Stomach (tissue), 8 donors: ENCODE measurements at regions not wholly inside any gene's neighbourhood (a gene's known extent, or its start where the extent isn't known, plus 50 kb on each side); places are given as distances from the start of the nearest gene placed in this dataset.
"Not testable (repeated sequence)": the region's sequence is repeated elsewhere in the genome, so short reads cannot be mapped to it uniquely, and the experiment has no call there.

ENCODE experiments used
- DNase-seq, 2 donors: peaks; one replicate each; pipeline versions ENCODE4 v3.0.0 to v3.0.0-alpha.2; 2013 to 2019
- H3K27ac ChIP-seq, 5 donors: fragments of 200-600 bp in 4 of 5; sonication (generic) in 4 of 5; one replicate each; pipeline ENCODE4 v1.5.1; 2013 to 2019; ENCODE audit warnings: mild to moderate bottlenecking in 1 of 5, moderate library complexity in 1 of 5
- H3K27me3 ChIP-seq, 3 donors: fragments of 200-600 bp; sonication (generic); one replicate each; pipeline ENCODE4 v1.5.1; 2017 to 2019; ENCODE audit warnings: mixed run types in 1 of 3
- H3K36me3 ChIP-seq, 4 donors: fragments of 200-600 bp; sonication (generic); 1 replicate in 3 of 4; 2 replicates in 1 of 4; pipeline ENCODE4 v1.5.1; 2016 to 2019
- H3K4me1 ChIP-seq, 4 donors: fragments of 200-600 bp; sonication (generic); one replicate each; pipeline ENCODE4 v1.5.1; 2016 to 2019
- H3K4me3 ChIP-seq, 4 donors: fragments of 200-600 bp; sonication (generic) in 3 of 4; one replicate each; pipeline ENCODE4 v1.5.1; 2016 to 2019; ENCODE audit warnings: mild to moderate bottlenecking in 1 of 4
- H3K9me3 ChIP-seq, 4 donors: fragments of 200-600 bp; sonication (generic); one replicate each; pipeline ENCODE4 v1.5.1; 2016 to 2019
- EP300 ChIP-seq: sonication (generic); formaldehyde crosslinking; IDR thresholded peaks from one replicate; pipeline ENCODE4 v1.6.1; 2017; ENCODE audit warnings: antibody characterized with exemption
- POLR2A ChIP-seq, 4 donors: fragments of 450-650 bp; IDR thresholded peaks; one replicate each; pipeline ENCODE4 v1.6.1; 2016; ENCODE audit warnings: antibody characterized with exemption in 4 of 4, control low read depth in 2 of 4, mild to moderate bottlenecking in 1 of 4, moderate library complexity in 1 of 4
- POLR2AphosphoS5 ChIP-seq, 3 donors: sonication (generic); formaldehyde crosslinking; IDR thresholded peaks; one replicate each; pipeline ENCODE4 v1.6.1; 2016; ENCODE audit warnings: antibody characterized with exemption in 3 of 3
- WGBS, 5 donors: extraction: QIAGEN DNeasy Blood & Tissue Kit in 3 of 5; methylation state at CpG; one replicate each; pipeline versions ENCODE4 v1.1.5 to v1.1.7; 2013 to 2018; 5-methylcytosine and 5-hydroxymethylcytosine counted together
- intact Hi-C: fragments of 100-400 bp; cut with DNase I; formaldehyde crosslinking; loops from one replicate; pipeline ENCODE4 v1.15.1; 2023; ENCODE audit warnings: low total_unique reads
- TF ChIP-seq, protein P1 (sequence below), 7 experiments: fragments of 450-650 bp in 4 of 7; fragments of 200-600 bp in 3 of 7; sonication (generic) in 3 of 7; IDR thresholded peaks; one replicate each; pipeline ENCODE4 v1.5.1; 2016 to 2019; ENCODE audit warnings: antibody characterized with exemption in 7 of 7, control low read depth in 2 of 7, mild to moderate bottlenecking in 1 of 7
- donor health status: healthy with polysubstance abuse.
- donor health status: Bipolar disorder and iron deficiency.
- donor health status: healthy.

DNA sequence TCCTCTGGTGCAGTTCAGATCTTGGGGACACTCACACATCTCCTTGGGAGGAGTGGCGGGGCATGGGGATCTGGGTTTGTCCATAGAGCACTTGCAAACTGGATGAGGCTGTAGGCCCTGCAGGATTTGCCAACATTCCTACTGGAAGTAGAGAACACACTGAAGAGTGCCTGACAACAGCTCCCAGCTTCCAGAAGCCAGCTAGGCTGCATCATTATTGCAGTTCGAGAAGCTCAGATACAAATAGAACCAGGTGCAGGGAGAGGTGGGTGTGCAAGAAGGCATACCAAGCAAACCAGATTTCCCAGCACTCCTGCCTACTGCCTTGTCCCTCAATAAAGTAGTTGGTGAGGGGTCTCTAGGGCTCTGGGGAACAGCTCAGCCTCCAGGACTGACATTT is 52.5 kb downstream of the RHOB start:
- no peaks in the 10 kb centered on the region for H3K27me3 ChIP-seq
- no peak overlapping the region for H3K27ac ChIP-seq
- intact Hi-C loops: no loop called here
- 90 to 98% (median 93%) methylated on average over 2 of the region's 2 CpGs for WGBS, 5 donors
- no peaks in the 10 kb centered on the region for H3K9me3 ChIP-seq
- no peaks in the 10 kb centered on the region for H3K4me1 ChIP-seq
- no peaks in the 10 kb centered on the region for H3K36me3 ChIP-seq
- H3K4me3 ChIP-seq: no peak overlapping the region
- TF ChIP-seq POLR2AphosphoS5 (IDR thresholded peaks at IDR 0.05) (no peak), EP300 (no peak), POLR2A (IDR thresholded peaks at IDR 0.05) (no peak)
- TF ChIP-seq, protein P1, sequence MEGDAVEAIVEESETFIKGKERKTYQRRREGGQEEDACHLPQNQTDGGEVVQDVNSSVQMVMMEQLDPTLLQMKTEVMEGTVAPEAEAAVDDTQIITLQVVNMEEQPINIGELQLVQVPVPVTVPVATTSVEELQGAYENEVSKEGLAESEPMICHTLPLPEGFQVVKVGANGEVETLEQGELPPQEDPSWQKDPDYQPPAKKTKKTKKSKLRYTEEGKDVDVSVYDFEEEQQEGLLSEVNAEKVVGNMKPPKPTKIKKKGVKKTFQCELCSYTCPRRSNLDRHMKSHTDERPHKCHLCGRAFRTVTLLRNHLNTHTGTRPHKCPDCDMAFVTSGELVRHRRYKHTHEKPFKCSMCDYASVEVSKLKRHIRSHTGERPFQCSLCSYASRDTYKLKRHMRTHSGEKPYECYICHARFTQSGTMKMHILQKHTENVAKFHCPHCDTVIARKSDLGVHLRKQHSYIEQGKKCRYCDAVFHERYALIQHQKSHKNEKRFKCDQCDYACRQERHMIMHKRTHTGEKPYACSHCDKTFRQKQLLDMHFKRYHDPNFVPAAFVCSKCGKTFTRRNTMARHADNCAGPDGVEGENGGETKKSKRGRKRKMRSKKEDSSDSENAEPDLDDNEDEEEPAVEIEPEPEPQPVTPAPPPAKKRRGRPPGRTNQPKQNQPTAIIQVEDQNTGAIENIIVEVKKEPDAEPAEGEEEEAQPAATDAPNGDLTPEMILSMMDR (IDR thresholded peaks at IDR 0.05): no peak
- no peak for DNase-seq

DNA sequence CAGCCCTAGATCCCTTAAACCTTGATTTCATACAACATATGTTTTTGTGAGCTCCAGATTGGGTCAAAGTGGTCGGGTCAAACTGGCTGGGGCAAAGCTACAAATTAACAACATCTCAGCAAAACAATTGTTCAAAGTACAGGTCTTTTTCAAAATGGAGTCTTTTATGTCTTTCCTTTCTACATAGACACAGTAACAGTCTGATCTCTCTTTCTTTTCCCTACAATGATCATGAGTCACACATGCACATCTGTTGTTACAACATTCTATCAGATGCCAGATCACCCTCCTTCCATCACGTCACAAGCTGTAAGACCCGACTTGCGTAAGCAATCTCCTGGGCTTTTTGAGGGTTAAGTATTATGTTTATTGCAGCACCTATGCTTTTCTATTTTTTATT is 55.1 kb downstream of the RHOB start:
- intact Hi-C loops: no loop called here
- DNase-seq: no peak

DNA sequence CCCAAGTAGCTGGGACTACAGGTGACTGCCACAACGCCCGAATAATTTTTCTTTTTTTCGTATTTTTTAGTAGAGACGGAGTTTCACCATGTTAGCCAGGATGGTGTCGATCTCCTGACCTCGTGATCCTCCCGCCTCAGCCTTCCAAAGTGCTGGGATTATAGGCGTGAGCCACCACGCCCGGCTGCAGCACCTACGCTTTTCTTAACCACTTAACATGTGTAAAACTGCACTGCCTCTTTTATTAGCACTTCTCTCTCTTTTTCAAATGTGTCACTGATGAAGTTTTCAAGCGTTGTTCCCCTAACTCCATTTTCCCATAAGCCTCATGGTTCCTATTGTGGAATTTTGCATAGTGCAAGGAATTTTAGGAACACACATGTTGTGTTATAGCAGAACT is 55.6 kb downstream of the RHOB start:
- DNase-seq, H3K9me3 ChIP-seq, H3K27me3 ChIP-seq, H3K4me1 ChIP-seq, intact Hi-C loops, H3K36me3 ChIP-seq, H3K27ac ChIP-seq, H3K4me3 ChIP-seq: not testable (repeated sequence)
- 83 to 91% (median 86%) methylated on average over 12 of the region's 12 CpGs for WGBS, 5 donors

More for the DNA sequence above, 55.1 kb downstream of the RHOB start:
- Histone ChIP-seq H3K27ac (no peak overlapping the region), H3K36me3 (no peaks in the 10 kb centered on the region), H3K9me3 (no peaks in the 10 kb centered on the region), H3K4me1 (no peaks in the 10 kb centered on the region), H3K4me3 (no peak overlapping the region), H3K27me3 (no peaks in the 10 kb centered on the region)
- WGBS, 5 donors: 76 to 84% (median 82%) methylated on average over 4 of the region's 4 CpGs
- peak; percentile 15 to 27 (median 23) for TF ChIP-seq POLR2AphosphoS5 (IDR thresholded peaks at IDR 0.05)
- no peak for TF ChIP-seq EP300

DNA sequence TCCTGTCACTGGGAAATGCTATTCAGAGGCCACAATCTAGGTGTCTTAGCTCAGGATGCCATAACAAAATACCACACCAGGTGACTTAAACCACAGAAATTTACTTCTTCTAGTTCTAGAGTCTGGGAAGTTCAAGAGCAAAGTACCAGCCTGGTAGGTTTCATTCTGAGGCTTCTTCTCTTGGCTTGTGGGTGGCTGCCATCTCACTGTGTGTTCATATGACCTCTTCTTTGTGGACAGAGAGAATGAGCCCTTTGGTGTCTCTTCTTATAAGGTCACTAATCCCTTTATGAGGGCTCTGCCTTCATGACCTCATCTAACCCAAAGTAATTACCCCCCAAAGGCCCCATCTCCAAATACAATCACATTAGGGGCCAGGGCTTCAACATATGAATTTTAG is 57.3 kb downstream of the RHOB start:
- intact Hi-C loops: no loop called here
- TF ChIP-seq POLR2A (IDR thresholded peaks at IDR 0.05) (no peak), EP300 (no peak), POLR2AphosphoS5 (IDR thresholded peaks at IDR 0.05) (no peak)
- TF ChIP-seq, protein P1 (IDR thresholded peaks at IDR 0.05): no peak
- peaks cover 0 to 3% (median 0%) of the 10 kb centered on the region in 4 donors for H3K4me1 ChIP-seq

DNA sequence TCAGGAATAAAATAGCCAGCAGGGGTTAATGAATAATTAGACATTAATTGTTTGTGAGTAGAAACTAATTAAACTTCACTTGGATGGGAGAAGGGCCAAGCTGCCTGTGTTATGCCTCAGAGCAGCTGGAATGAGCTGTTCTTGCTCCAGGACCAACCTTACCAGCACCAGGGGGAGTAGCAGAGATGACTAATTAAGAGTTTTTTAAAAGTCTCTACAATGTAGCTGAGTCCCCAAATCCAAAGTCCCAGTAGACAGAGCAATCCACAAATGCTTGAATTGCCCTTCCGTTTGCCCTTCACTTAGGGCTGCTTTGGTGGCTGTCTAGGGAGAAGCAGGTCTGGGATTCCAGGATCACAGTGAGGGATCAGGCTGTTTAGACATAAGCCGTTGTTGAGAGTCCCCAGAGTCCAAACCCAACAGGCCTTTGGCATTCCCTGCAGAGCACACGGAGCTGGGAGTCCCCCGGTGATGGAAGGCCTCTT is 59.4 kb downstream of the RHOB start:
- H3K27ac ChIP-seq: peak overlapping the region in 1 of 5 donors; percentile 62
- H3K4me1 ChIP-seq: peaks cover 0 to 18% (median 9%) of the 10 kb centered on the region in 4 donors
- 72 to 92% (median 89%) methylated on average over 4 of the region's 4 CpGs for WGBS, 5 donors
- H3K36me3 ChIP-seq: no peaks in the 10 kb centered on the region
- H3K27me3 ChIP-seq: no peaks in the 10 kb centered on the region
- H3K4me3 ChIP-seq: no peak overlapping the region
- H3K9me3 ChIP-seq: no peaks in the 10 kb centered on the region
- DNase-seq: no peak
- intact Hi-C loops: no loop called here
- TF ChIP-seq, protein P1 (IDR thresholded peaks at IDR 0.05): no peak
- TF ChIP-seq POLR2A (IDR thresholded peaks at IDR 0.05) (no peak), POLR2AphosphoS5 (IDR thresholded peaks at IDR 0.05) (no peak), EP300 (no peak)

More for the DNA sequence above, 57.3 kb downstream of the RHOB start:
- no peaks in the 10 kb centered on the region for H3K9me3 ChIP-seq
- H3K27me3 ChIP-seq: no peaks in the 10 kb centered on the region
- DNase-seq: no peak
- H3K27ac ChIP-seq: no peak overlapping the region
- H3K4me3 ChIP-seq: no peak overlapping the region
- no peaks in the 10 kb centered on the region for H3K36me3 ChIP-seq
